Uterus (tissue), 3 donors: ENCODE measurements at regions not wholly inside any gene's neighbourhood (a gene's known extent, or its start where the extent isn't known, plus 50 kb on each side); places are given as distances from the start of the nearest gene placed in this dataset.
"Not testable (repeated sequence)": the region's sequence is repeated elsewhere in the genome, so short reads cannot be mapped to it uniquely, and the experiment has no call there.

Experiments used
- DNase-seq, 2 donors: peaks; one replicate each; pipeline ENCODE4 v3.0.0-alpha.2; 2019 to 2020
- H3K27ac ChIP-seq, 2 donors: fragments of 200-600 bp; sonication (generic); 1 replicate in 1 of 2; 2 replicates in 1 of 2; pipeline ENCODE4 v1.5.1; 2016 to 2018
- H3K27me3 ChIP-seq, 2 donors: fragments of 200-600 bp; sonication (generic); one replicate each; pipeline ENCODE4 v1.5.1; 2018 to 2019; ENCODE audit warnings: control low read depth in 1 of 2
- H3K36me3 ChIP-seq, 2 donors: fragments of 200-600 bp; sonication (generic); one replicate each; pipeline ENCODE4 v1.5.1; 2019; ENCODE audit warnings: control low read depth in 1 of 2
- H3K4me1 ChIP-seq, 2 donors: fragments of 200-600 bp; sonication (generic); one replicate each; pipeline ENCODE4 v1.5.1; 2018 to 2019; ENCODE audit warnings: control low read depth in 1 of 2
- H3K4me3 ChIP-seq, 2 donors: fragments of 200-600 bp; sonication (generic); 1 replicate in 1 of 2; 2 replicates in 1 of 2; pipeline ENCODE4 v1.5.1; 2018 to 2019; ENCODE audit warnings: mild to moderate bottlenecking in 1 of 2
- H3K9me3 ChIP-seq, 2 donors: fragments of 200-600 bp; sonication (generic); one replicate each; pipeline ENCODE4 v1.5.1; 2019; ENCODE audit warnings: control low read depth in 1 of 2
- POLR2A ChIP-seq, 2 donors: fragments of 450-650 bp; IDR thresholded peaks; one replicate each; pipeline ENCODE4 v1.6.1; 2016; ENCODE audit warnings: antibody characterized with exemption in 2 of 2, mild to moderate bottlenecking in 1 of 2, moderate library complexity in 1 of 2
- intact Hi-C: fragments of 100-400 bp; cut with DNase I; formaldehyde crosslinking; loops from one replicate; pipeline ENCODE4 v1.15.1; 2023; ENCODE audit warnings: low total_unique reads
- TF ChIP-seq, protein P1 (sequence below), 4 experiments: fragments of 200-600 bp in 2 of 4; fragments of 450-650 bp in 2 of 4; sonication (generic) in 2 of 4; IDR thresholded peaks; one replicate each; pipeline ENCODE4 v1.5.1; 2016 to 2019; ENCODE audit warnings: antibody characterized with exemption in 4 of 4, mild to moderate bottlenecking in 2 of 4, moderate library complexity in 1 of 4
- donor health status: DM: yes; HTN: yes; CAD: no.

DNA sequence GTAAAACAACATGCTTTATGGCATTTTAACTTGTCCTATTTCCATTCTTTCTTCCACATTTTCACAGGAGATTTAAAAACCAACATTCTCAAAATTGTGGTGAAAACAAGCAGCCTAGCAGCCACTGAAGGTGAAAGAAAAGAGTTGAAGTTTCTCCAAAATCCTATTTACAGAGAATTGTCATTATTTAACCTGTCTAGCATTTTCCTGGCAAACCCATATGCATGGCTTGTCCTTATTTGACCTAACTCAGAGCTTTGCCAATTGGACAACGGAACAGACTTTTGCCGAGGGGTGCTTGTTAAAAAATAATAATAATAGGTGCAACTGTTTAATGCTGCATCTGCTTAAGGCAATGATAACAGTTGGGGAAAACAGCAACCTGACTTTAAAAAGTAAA is 80.4 kb upstream of the PCSK5 start:
- TF ChIP-seq POLR2A (IDR thresholded peaks at IDR 0.05) = no peak
- TF ChIP-seq, protein P1, sequence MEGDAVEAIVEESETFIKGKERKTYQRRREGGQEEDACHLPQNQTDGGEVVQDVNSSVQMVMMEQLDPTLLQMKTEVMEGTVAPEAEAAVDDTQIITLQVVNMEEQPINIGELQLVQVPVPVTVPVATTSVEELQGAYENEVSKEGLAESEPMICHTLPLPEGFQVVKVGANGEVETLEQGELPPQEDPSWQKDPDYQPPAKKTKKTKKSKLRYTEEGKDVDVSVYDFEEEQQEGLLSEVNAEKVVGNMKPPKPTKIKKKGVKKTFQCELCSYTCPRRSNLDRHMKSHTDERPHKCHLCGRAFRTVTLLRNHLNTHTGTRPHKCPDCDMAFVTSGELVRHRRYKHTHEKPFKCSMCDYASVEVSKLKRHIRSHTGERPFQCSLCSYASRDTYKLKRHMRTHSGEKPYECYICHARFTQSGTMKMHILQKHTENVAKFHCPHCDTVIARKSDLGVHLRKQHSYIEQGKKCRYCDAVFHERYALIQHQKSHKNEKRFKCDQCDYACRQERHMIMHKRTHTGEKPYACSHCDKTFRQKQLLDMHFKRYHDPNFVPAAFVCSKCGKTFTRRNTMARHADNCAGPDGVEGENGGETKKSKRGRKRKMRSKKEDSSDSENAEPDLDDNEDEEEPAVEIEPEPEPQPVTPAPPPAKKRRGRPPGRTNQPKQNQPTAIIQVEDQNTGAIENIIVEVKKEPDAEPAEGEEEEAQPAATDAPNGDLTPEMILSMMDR (IDR thresholded peaks at IDR 0.05) = no peak
- Histone ChIP-seq H3K27me3 (no peaks in the 10 kb centered on the region), H3K27ac (no peak overlapping the region), H3K9me3 (no peaks in the 10 kb centered on the region), H3K4me3 (no peak overlapping the region), H3K4me1 (no peaks in the 10 kb centered on the region), H3K36me3 (no peaks in the 10 kb centered on the region)
- no peak for DNase-seq
- intact Hi-C loops = no loop called here

DNA sequence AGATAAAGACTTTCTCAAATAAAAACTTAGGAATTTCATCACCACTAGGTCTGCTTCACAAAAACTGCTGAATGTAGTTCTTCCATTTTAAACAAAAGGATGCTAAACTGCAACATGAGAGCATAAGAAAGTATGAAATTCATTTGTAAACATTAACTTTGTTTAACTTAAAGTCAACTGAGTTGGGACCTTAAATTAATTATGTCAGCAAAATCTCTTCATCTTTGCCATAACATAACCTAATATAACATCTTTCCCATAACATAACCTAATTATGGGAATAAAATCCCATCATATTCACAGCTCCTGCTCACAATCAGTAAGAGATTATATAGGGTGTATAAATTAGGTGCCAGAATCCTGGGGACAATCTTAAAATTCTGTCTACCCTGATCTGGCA is 78.8 kb upstream of the PCSK5 start:
- no peak for DNase-seq
- H3K4me1 ChIP-seq = no peaks in the 10 kb centered on the region
- H3K27me3 ChIP-seq = no peaks in the 10 kb centered on the region
- no peak overlapping the region for H3K4me3 ChIP-seq
- TF ChIP-seq, protein P1 (IDR thresholded peaks at IDR 0.05) = no peak
- TF ChIP-seq POLR2A (IDR thresholded peaks at IDR 0.05) = no peak
- H3K9me3 ChIP-seq = no peaks in the 10 kb centered on the region
- intact Hi-C loops = no loop called here
- no peak overlapping the region for H3K27ac ChIP-seq
- H3K36me3 ChIP-seq = no peaks in the 10 kb centered on the region

DNA sequence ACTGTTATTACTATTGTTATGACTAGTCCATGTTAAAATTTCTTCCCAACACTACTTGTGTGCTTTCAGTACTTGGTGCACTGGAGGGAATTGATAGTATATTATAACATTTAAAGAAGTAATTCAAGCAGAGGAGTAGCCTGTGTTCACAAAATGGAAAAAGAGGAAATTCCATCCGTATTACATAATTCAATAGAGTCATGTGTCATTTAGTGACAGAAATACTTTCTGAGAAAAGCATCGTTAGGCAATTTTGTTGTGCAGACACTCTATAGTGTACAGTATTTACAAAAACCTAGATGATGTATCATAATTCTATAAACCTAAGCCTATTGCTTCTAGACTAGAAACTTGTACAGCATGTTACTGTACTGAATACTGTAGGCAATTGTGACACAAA is 78.3 kb upstream of the PCSK5 start:
- no peaks in the 10 kb centered on the region for H3K9me3 ChIP-seq
- DNase-seq = no peak

DNA sequence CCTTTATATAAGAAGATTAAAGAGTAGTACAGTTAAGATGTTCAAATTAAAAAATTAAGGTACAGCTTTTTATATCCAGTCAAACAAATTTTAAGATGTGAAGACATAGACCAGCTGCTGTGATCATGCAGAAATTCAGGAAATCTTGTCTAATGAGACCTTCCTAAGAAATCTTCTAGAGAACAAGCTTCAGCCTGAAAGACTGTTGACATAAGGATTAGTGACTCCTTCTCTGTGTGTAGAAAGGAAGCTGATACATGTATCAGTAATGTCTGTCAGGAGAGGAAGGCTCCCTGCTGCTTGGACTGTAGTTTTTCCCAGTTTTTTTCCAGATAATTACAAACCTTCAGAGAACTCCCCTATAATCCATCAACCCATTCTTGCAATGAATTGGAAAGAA is 75.8 kb upstream of the PCSK5 start:
- TF ChIP-seq, protein P1 (IDR thresholded peaks at IDR 0.05) = no peak
- TF ChIP-seq POLR2A (IDR thresholded peaks at IDR 0.05) = no peak
- H3K27ac ChIP-seq = no peak overlapping the region
- no peaks in the 10 kb centered on the region for H3K27me3 ChIP-seq
- H3K9me3 ChIP-seq = no peaks in the 10 kb centered on the region
- no peak for DNase-seq
- no peaks in the 10 kb centered on the region for H3K36me3 ChIP-seq
- no peak overlapping the region for H3K4me3 ChIP-seq
- intact Hi-C loops = no loop called here
- H3K4me1 ChIP-seq = no peaks in the 10 kb centered on the region

More for the DNA sequence above, 78.3 kb upstream of the PCSK5 start:
- H3K4me1 ChIP-seq = no peaks in the 10 kb centered on the region
- no peak overlapping the region for H3K27ac ChIP-seq
- H3K4me3 ChIP-seq = no peak overlapping the region
- H3K27me3 ChIP-seq = no peaks in the 10 kb centered on the region
- H3K36me3 ChIP-seq = no peaks in the 10 kb centered on the region
- intact Hi-C loops = no loop called here
- TF ChIP-seq POLR2A (IDR thresholded peaks at IDR 0.05) = no peak
- TF ChIP-seq, protein P1 (IDR thresholded peaks at IDR 0.05) = no peak

DNA sequence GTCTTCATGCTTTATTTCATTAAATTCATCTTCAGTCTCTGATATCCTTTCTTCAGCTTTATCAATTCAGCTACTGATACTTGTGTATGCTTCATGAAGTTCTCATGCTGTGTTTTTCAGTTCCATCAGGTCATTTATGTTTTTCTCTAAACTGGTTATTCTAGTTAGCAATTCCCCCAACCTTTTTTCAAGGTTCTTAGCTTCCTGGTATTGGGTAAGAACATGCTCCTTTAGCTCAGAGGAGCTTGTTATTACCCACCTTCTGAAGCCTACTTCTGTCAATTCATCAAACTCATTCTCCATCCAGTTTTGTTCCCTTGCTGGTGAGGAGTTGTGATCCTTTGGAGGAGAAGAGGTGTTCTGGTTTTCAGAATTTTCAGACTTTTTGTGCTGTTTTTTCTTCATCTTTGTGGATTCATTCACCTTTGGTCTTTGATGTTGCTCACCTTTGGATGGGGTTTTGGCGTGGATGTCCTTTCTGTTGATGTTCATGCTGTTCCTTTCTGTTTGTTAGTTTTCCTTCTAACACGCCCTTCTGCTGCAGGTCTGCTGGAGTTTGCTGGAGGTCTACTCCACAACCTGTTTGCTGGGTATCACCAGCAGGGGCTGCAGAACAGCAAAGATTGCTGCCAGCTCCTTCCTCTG is 69.9 kb upstream of the PCSK5 start:
- H3K36me3 ChIP-seq, H3K9me3 ChIP-seq, DNase-seq, H3K4me3 ChIP-seq, H3K4me1 ChIP-seq, H3K27me3 ChIP-seq, intact Hi-C loops, H3K27ac ChIP-seq: not testable (repeated sequence)

DNA sequence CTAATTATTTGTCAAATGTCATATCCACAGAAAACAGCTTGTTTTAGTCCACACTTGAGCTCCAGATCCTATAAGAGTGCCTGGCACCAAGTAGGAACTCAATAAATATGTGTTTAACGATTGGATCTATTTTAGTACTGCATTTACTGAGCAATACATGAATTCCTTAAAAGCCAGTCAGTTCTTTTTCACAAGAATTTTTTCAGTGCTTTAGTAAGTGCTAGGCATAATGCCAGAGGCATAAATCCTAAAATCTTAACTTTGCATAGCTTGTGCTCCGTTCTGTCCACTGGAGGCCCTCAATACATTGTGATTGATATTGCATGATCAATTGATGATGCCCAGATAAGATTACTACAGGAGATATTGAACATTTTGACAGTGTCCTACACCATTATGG is 67.3 kb upstream of the PCSK5 start:
- Histone ChIP-seq H3K27me3 (no peaks in the 10 kb centered on the region), H3K27ac (no peak overlapping the region), H3K4me1 (no peaks in the 10 kb centered on the region), H3K9me3 (no peaks in the 10 kb centered on the region), H3K36me3 (no peaks in the 10 kb centered on the region), H3K4me3 (no peak overlapping the region)
- TF ChIP-seq, protein P1 (IDR thresholded peaks at IDR 0.05) = no peak
- no peak for TF ChIP-seq POLR2A (IDR thresholded peaks at IDR 0.05)
- intact Hi-C loops = no loop called here
- DNase-seq = no peak
